ENCODE measurements at regions not wholly inside any gene's neighbourhood (a gene's known extent, or its start where the extent isn't known, plus 50 kb on each side); places are given as distances from the start of the nearest gene placed in this dataset.

GRCh38 chr17:14950686-14951085 lies 314.4 kb downstream of the PMP22 start:
- no peak for DNase-seq
- Histone ChIP-seq H3K27ac (no peak overlapping the region), H3K27me3 (ENCODE audit: insufficient read depth, low read depth, severe bottlenecking) (no peaks in the 10 kb centered on the region), H3K4me3 (ENCODE audit: low read depth, low read length) (no peak overlapping the region), H3K9me3 (ENCODE audit: severe bottlenecking) (no peaks in the 10 kb centered on the region), H3K36me3 (no peaks in the 10 kb centered on the region)
- TF ChIP-seq CTCF (IDR thresholded peaks at IDR 0.05; ENCODE audit: low read depth, low read length) = no peak

GRCh38 chr17:14950216-14950615 lies 314.9 kb downstream of the PMP22 start:
- no peak for DNase-seq
- no peak for TF ChIP-seq CTCF (IDR thresholded peaks at IDR 0.05; ENCODE audit: low read depth, low read length)
- no peaks in the 10 kb centered on the region for H3K36me3 ChIP-seq
- no peaks in the 10 kb centered on the region for H3K9me3 ChIP-seq (ENCODE audit: severe bottlenecking)
- H3K27ac ChIP-seq = no peak overlapping the region
- no peak overlapping the region for H3K4me3 ChIP-seq (ENCODE audit: low read depth, low read length)
- H3K27me3 ChIP-seq (ENCODE audit: insufficient read depth, low read depth, severe bottlenecking) = no peaks in the 10 kb centered on the region

GRCh38 chr17:14947671-14948070 lies 317.5 kb downstream of the PMP22 start:
- no peaks in the 10 kb centered on the region for H3K27me3 ChIP-seq (ENCODE audit: insufficient read depth, low read depth, severe bottlenecking)
- no peak overlapping the region for H3K27ac ChIP-seq
- no peak for DNase-seq
- no peaks in the 10 kb centered on the region for H3K36me3 ChIP-seq
- no peak for TF ChIP-seq CTCF (IDR thresholded peaks at IDR 0.05; ENCODE audit: low read depth, low read length)
- no peak overlapping the region for H3K4me3 ChIP-seq (ENCODE audit: low read depth, low read length)
- no peaks in the 10 kb centered on the region for H3K9me3 ChIP-seq (ENCODE audit: severe bottlenecking)

- Histone ChIP-seq H3K27me3 (ENCODE audit: insufficient read depth, low read depth, severe bottlenecking) (no peaks in the 10 kb centered on the region), H3K9me3 (ENCODE audit: severe bottlenecking) (no peaks in the 10 kb centered on the region), H3K27ac (no peak overlapping the region), H3K36me3 (no peaks in the 10 kb centered on the region), H3K4me3 (ENCODE audit: low read depth, low read length) (no peak overlapping the region)
- TF ChIP-seq CTCF (IDR thresholded peaks at IDR 0.05; ENCODE audit: low read depth, low read length) = no peak
- DNase-seq = no peak
Observed at GRCh38 chr17:14946481-14946880, 318.6 kb downstream of the PMP22 start.

- no peak for DNase-seq
- Histone ChIP-seq H3K27ac (no peak overlapping the region), H3K27me3 (ENCODE audit: insufficient read depth, low read depth, severe bottlenecking) (no peaks in the 10 kb centered on the region), H3K9me3 (ENCODE audit: severe bottlenecking) (no peaks in the 10 kb centered on the region), H3K36me3 (no peaks in the 10 kb centered on the region), H3K4me3 (ENCODE audit: low read depth, low read length) (no peak overlapping the region)
- TF ChIP-seq CTCF (IDR thresholded peaks at IDR 0.05; ENCODE audit: low read depth, low read length) = no peak
Observed at GRCh38 chr17:14942526-14943190, 322.5 kb downstream of the PMP22 start.

- H3K27ac ChIP-seq = no peak overlapping the region
- no peaks in the 10 kb centered on the region for H3K27me3 ChIP-seq (ENCODE audit: insufficient read depth, low read depth, severe bottlenecking)
- H3K36me3 ChIP-seq = no peaks in the 10 kb centered on the region
- TF ChIP-seq CTCF (IDR thresholded peaks at IDR 0.05; ENCODE audit: low read depth, low read length) = no peak
- H3K4me3 ChIP-seq (ENCODE audit: low read depth, low read length) = no peak overlapping the region
- no peak for DNase-seq
- no peaks in the 10 kb centered on the region for H3K9me3 ChIP-seq (ENCODE audit: severe bottlenecking)
Observed at GRCh38 chr17:14940938-14941265, 324.2 kb downstream of the PMP22 start.

All from WERI-Rb-1 (cell line).